DOHH2 (cell line): ENCODE measurements at regions not wholly inside any gene's neighbourhood (a gene's known extent, or its start where the extent isn't known, plus 50 kb on each side); places are given as distances from the start of the nearest gene placed in this dataset.

Experiments
- H3F3A ChIP-seq: fragments of 200-600 bp; sonication (generic), shearing (Covaris generic); 2 replicates; pipeline ENCODE4 v1.6.0; 2016; ENCODE audit warnings: antibody characterized with exemption, mild to moderate bottlenecking; ENCODE audit not compliant: control insufficient read depth, insufficient read depth
- H3K27ac ChIP-seq: fragments of 200-600 bp; sonication (generic); 2 replicates; pipeline ENCODE4 v1.5.1; 2014; ENCODE audit warnings: low read depth, mild to moderate bottlenecking, low read length, moderate library complexity
- H3K27me3 ChIP-seq: fragments of 200-600 bp; sonication (generic); 2 replicates; pipeline ENCODE4 v1.6.1; 2014; ENCODE audit warnings: mild to moderate bottlenecking, low read length, mixed read lengths; ENCODE audit not compliant: control insufficient read depth
- H3K36me3 ChIP-seq: fragments of 200-600 bp; sonication (generic); 2 replicates; pipeline ENCODE4 v1.6.1; 2014; ENCODE audit warnings: mild to moderate bottlenecking, low read length, moderate library complexity, mixed read lengths; ENCODE audit not compliant: control insufficient read depth
- H3K4me1 ChIP-seq: fragments of 200-600 bp; sonication (generic); 2 replicates; pipeline ENCODE4 v1.6.1; 2014; ENCODE audit warnings: mild to moderate bottlenecking, low read length, mixed read lengths; ENCODE audit not compliant: control insufficient read depth
- H3K4me2 ChIP-seq: fragments of 200-600 bp; sonication (generic); 2 replicates; pipeline ENCODE4 v1.6.0; 2014; ENCODE audit warnings: mild to moderate bottlenecking, low read length, moderate library complexity
- H3K4me3 ChIP-seq: fragments of 200-600 bp; sonication (generic); 2 replicates; pipeline ENCODE4 v1.5.1; 2014; ENCODE audit warnings: mild to moderate bottlenecking, low read length, mixed read lengths
- H3K79me2 ChIP-seq: fragments of 200-600 bp; sonication (generic); 2 replicates; pipeline ENCODE4 v1.6.1; 2014; ENCODE audit warnings: mild to moderate bottlenecking, low read length, mixed read lengths; ENCODE audit not compliant: control insufficient read depth
- H3K9me2 ChIP-seq: fragments of 200-600 bp; sonication (generic); replicated peaks from 2 replicates; pipeline ENCODE4 v1.6.1; 2014; ENCODE audit warnings: mild to moderate bottlenecking, low read length, mixed read lengths; ENCODE audit not compliant: control insufficient read depth
- H3K9me3 ChIP-seq: fragments of 200-600 bp; sonication (generic); 2 replicates; pipeline ENCODE4 v1.6.1; 2014; ENCODE audit warnings: antibody characterized with exemption, low read length, mixed read lengths; ENCODE audit not compliant: control insufficient read depth, insufficient read depth
- H4K20me1 ChIP-seq: fragments of 200-600 bp; sonication (generic); 2 replicates; pipeline ENCODE4 v1.6.0; 2014; ENCODE audit warnings: low read depth, mild to moderate bottlenecking, antibody characterized with exemption, low read length, moderate library complexity; ENCODE audit not compliant: control insufficient read depth, insufficient read depth
- EZH2phosphoT487 ChIP-seq: fragments of 200-600 bp; sonication (generic); IDR thresholded peaks from 2 replicates; pipeline ENCODE4 v1.6.1; 2017; ENCODE audit warnings: borderline replicate concordance, mild to moderate bottlenecking, antibody characterized with exemption, low read length, moderate library complexity, mixed read lengths
- TF ChIP-seq, protein P1 (sequence below): fragments of 200-600 bp; sonication (generic); IDR thresholded peaks from one replicate; pipeline ENCODE4 v1.5.1; 2014; ENCODE audit warnings: antibody characterized with exemption, mild to moderate bottlenecking, low read depth, low read length; ENCODE audit not compliant: poor library complexity, severe bottlenecking

DNA sequence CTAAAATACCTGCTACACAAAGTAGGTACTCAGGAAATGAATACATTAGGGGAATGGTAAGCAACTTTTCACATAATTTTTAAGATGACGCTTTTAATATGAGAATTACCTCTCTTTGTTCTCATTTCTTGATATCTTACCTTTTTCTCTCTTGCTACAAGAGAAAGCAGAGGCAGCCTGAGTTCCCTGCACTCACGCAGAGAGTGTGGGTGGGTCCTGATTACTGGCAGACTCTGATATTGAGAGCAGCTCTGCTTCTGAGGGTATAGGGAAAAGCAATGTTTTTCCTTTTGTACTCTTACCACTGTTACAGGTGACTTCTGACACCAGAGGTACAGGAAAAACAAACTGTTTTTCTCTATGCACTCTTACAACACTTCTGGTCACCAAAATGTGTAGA is 420.2 kb upstream of the TMTC1 start:
- no peaks in the 10 kb centered on the region for H3K4me1 ChIP-seq
- no peaks in the 10 kb centered on the region for H3K36me3 ChIP-seq
- TF ChIP-seq, protein P1, sequence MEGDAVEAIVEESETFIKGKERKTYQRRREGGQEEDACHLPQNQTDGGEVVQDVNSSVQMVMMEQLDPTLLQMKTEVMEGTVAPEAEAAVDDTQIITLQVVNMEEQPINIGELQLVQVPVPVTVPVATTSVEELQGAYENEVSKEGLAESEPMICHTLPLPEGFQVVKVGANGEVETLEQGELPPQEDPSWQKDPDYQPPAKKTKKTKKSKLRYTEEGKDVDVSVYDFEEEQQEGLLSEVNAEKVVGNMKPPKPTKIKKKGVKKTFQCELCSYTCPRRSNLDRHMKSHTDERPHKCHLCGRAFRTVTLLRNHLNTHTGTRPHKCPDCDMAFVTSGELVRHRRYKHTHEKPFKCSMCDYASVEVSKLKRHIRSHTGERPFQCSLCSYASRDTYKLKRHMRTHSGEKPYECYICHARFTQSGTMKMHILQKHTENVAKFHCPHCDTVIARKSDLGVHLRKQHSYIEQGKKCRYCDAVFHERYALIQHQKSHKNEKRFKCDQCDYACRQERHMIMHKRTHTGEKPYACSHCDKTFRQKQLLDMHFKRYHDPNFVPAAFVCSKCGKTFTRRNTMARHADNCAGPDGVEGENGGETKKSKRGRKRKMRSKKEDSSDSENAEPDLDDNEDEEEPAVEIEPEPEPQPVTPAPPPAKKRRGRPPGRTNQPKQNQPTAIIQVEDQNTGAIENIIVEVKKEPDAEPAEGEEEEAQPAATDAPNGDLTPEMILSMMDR = no peak
- no peak for TF ChIP-seq EZH2phosphoT487
- no peaks in the 10 kb centered on the region for H4K20me1 ChIP-seq
- no peak overlapping the region for H3K4me2 ChIP-seq
- no peaks in the 10 kb centered on the region for H3F3A ChIP-seq
- no peak overlapping the region for H3K27ac ChIP-seq
- no peak overlapping the region for H3K4me3 ChIP-seq
- no peaks in the 10 kb centered on the region for H3K79me2 ChIP-seq
- no peaks in the 10 kb centered on the region for H3K27me3 ChIP-seq
- no peaks in the 10 kb centered on the region for H3K9me3 ChIP-seq
- H3K9me2 ChIP-seq = no peaks in the 10 kb centered on the region

DNA sequence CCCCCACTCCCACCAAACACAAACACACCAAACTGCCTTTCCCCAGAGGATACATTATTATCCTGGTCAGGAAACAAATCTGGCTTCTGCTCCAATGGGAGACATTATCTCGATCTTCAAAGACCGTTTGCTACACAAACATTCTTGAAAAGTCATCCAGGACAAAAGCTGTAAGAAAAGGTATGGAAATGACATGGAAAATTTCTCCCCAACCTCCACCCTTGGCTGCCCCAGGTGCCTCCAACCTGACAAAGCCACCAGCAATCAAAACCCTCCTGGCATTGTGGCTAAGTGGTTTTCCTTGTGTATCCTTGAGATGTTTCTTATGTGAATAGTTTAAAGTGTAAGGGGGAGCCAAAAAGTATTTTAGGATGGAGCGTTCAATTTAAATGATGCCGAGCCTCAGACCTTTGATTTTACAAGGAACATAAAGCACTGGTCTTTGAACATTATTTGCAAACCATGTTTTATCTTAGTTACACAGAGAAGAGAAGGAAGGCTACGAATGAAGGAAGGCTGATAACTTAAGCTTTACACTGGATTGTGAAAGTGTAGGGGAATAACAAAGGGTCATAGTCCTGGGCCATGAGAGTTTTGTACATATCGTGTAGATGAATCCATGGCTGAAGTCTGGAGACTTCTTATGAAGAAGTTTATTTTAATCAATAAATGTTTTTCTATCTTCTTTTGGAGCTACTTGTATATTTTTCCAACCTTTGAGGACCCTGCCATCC is 418.9 kb upstream of the TMTC1 start:
- no peak overlapping the region for H3K27ac ChIP-seq
- H3K36me3 ChIP-seq = no peaks in the 10 kb centered on the region
- no peaks in the 10 kb centered on the region for H3F3A ChIP-seq
- H3K27me3 ChIP-seq = no peaks in the 10 kb centered on the region
- no peak overlapping the region for H3K4me2 ChIP-seq
- no peaks in the 10 kb centered on the region for H4K20me1 ChIP-seq
- H3K4me3 ChIP-seq = no peak overlapping the region
- TF ChIP-seq EZH2phosphoT487 = no peak
- TF ChIP-seq, protein P1 = no peak
- H3K4me1 ChIP-seq = no peaks in the 10 kb centered on the region
- no peaks in the 10 kb centered on the region for H3K9me3 ChIP-seq
- no peaks in the 10 kb centered on the region for H3K9me2 ChIP-seq
- H3K79me2 ChIP-seq = no peaks in the 10 kb centered on the region

DNA sequence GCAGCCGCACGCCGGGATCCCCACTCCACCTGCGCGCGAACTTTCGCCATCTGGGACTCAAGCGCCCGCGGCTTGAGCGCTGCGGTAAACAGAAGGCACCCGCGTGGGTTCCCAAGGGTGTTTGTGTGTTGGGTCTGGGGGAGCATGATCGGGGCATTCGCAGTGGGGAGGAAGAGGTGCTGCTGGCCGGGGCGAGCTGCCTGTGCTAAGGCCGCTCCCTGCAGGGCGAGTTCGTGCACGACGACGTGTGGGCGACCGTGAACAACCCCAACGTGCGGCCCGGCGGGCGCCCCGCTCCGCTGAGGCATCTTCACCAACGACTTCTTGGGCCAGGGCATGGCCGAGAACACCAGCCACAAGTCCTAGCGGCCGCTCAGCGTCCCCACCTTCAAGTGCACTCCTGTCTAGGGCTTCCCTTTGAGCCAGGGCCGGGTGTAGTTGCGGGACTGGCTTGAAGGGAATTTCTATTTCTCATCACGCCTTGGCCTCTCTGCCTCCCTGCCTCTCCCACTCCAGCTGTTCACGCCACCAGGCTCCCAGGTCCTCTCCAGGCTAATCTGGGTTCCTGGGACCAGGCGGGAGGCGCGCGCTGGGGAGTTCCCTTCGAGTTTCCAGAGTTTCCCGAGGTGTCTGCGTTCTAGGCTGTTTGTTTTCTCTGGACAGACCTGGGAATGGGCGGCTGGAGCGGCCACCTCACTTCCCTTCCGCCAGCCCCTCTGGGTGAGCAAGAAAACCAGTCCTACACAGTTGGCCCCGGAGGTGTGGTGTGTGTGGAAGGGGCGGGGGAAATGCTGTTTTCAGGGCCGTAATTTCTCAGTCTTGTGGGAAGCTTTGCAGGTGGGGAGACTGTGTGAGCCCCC is 417.8 kb upstream of the TMTC1 start:
- no peak for TF ChIP-seq EZH2phosphoT487
- TF ChIP-seq, protein P1 = no peak
- H3K27me3 ChIP-seq = no peaks in the 10 kb centered on the region
- no peak overlapping the region for H3K27ac ChIP-seq
- no peaks in the 10 kb centered on the region for H4K20me1 ChIP-seq
- no peaks in the 10 kb centered on the region for H3K9me3 ChIP-seq
- H3K36me3 ChIP-seq = no peaks in the 10 kb centered on the region
- no peaks in the 10 kb centered on the region for H3F3A ChIP-seq
- H3K4me3 ChIP-seq = no peak overlapping the region
- no peaks in the 10 kb centered on the region for H3K4me1 ChIP-seq
- H3K9me2 ChIP-seq = no peaks in the 10 kb centered on the region
- H3K79me2 ChIP-seq = no peaks in the 10 kb centered on the region
- H3K4me2 ChIP-seq = no peak overlapping the region
